BLaER1 (cell line): ENCODE measurements at regions not wholly inside any gene's neighbourhood (a gene's known extent, or its start where the extent isn't known, plus 50 kb on each side); places are given as distances from the start of the nearest gene placed in this dataset.

Source experiments
- H3K27ac ChIP-seq: shearing (Covaris generic); formaldehyde crosslinking; 2 replicates; pipeline ENCODE4 v1.8.1; 2022
- H3K27me3 ChIP-seq: shearing (Covaris generic); formaldehyde crosslinking; 2 replicates; pipeline ENCODE4 v1.8.1; 2022
- H3K36me3 ChIP-seq: shearing (Covaris generic); formaldehyde crosslinking; 2 replicates; pipeline ENCODE4 v1.8.1; 2022
- H3K4me1 ChIP-seq: shearing (Covaris generic); formaldehyde crosslinking; 2 replicates; pipeline ENCODE4 v1.8.1; 2022
- H3K4me2 ChIP-seq: shearing (Covaris generic); formaldehyde crosslinking; 2 replicates; pipeline ENCODE4 v1.8.1; 2022
- H3K4me3 ChIP-seq: shearing (Covaris generic); formaldehyde crosslinking; 2 replicates; pipeline ENCODE4 v1.8.1; 2022
- H3K9ac ChIP-seq: shearing (Covaris generic); formaldehyde crosslinking; 2 replicates; pipeline ENCODE4 v1.8.1; 2022
- H3K9me3 ChIP-seq: shearing (Covaris generic); formaldehyde crosslinking; 2 replicates; pipeline ENCODE4 v1.8.1; 2022
- H4K20me1 ChIP-seq: shearing (Covaris generic); formaldehyde crosslinking; 2 replicates; pipeline ENCODE4 v1.8.1; 2022
- Cebpa-rat ChIP-seq: shearing (Covaris generic); IDR thresholded peaks from 2 replicates; pipeline ENCODE4 v1.8.1; 2022

DNA sequence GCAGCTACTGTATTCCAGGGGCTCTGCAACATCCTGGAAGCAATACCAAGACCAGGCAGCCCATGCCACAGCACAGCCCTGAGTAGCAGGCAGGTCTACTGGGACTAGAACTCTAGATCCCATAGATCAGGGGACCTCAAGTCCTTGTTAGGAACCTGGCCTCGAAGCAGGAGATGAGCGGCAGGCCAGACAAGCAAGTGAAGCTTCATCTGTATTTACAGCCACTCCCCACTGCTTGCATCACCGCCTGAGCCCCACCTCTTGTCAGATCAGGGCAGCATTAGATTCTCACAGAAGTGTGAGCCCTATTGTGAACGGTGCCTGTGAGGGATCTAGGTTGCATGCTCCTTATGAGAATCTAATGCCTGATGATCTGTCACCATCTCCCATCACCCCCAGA is 295.7 kb upstream of the TNRC6C start:
- H3K9me3 ChIP-seq: peaks cover 19% of the 10 kb centered on the region
- H3K4me3 ChIP-seq: no peak overlapping the region
- no peaks in the 10 kb centered on the region for H3K36me3 ChIP-seq
- TF ChIP-seq Cebpa-rat: no peak
- no peak overlapping the region for H3K4me2 ChIP-seq
- H3K4me1 ChIP-seq: peaks cover 19% of the 10 kb centered on the region
- no peaks in the 10 kb centered on the region for H4K20me1 ChIP-seq
- no peaks in the 10 kb centered on the region for H3K27me3 ChIP-seq
- no peak overlapping the region for H3K27ac ChIP-seq
- no peak overlapping the region for H3K9ac ChIP-seq

DNA sequence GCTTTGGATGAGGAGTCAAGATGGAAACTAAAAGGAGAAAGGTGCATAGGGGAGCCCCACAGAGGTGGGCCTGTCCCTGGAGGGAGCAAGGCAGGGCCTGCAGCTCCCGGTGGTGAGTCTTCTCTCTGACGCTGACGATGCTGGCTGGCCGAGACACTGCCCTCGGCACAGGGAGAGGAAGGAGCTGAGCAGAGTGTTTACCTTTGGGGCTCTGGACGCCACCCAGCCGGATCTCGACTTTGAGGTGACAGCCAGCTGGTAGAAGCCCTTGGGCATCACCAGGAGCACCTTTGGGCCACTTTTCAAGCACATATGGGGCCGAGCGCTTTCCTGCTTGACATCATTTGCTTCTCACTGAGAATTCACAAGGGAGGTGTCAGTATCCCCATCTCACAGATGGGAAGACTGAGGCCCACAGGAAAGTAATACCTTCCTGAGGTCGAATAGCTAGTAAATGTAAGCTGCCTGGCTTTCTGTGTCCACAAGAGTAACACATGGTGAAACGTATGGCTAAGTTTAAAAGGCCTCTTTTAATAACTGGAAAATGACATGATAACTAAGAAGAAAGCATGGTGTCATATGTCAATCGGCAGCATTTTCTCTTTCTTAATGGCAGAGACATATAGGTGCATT is 294.3 kb upstream of the TNRC6C start:
- H3K36me3 ChIP-seq: no peaks in the 10 kb centered on the region

DNA sequence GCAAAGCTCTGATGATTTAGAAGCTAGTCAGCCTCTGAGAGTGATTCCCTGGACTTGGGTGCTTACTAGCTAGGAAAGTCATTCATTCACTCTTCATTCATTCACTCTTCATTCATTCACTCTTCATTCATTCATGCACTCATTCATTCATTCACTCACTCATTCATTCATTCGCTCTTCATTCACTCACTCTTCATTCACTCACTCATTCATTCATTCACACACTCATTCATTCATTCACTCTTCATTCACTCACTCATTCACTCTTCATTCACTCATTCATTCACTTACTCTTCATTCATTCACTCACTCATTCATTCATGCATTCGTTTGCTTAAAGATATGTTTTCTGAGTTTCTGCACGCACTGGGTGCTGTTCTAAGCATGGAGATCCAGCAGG is 292.7 kb upstream of the TNRC6C start:
- H3K27me3 ChIP-seq: no peaks in the 10 kb centered on the region
- H3K27ac ChIP-seq: no peak overlapping the region; the same call in 1 of the 2 replicates
- H3K4me2 ChIP-seq: peak overlapping the region; percentile 85
- H4K20me1 ChIP-seq: no peaks in the 10 kb centered on the region
- H3K4me1 ChIP-seq: peaks cover 32% of the 10 kb centered on the region
- TF ChIP-seq Cebpa-rat: no peak
- peaks cover 9% of the 10 kb centered on the region; the same call in 1 of the 2 replicates for H3K9me3 ChIP-seq
- H3K9ac ChIP-seq: no peak overlapping the region
- H3K36me3 ChIP-seq: no peaks in the 10 kb centered on the region
- no peak overlapping the region for H3K4me3 ChIP-seq

More for the DNA sequence above, 294.3 kb upstream of the TNRC6C start:
- peaks cover 9% of the 10 kb centered on the region; the same call in 1 of the 2 replicates for H3K9me3 ChIP-seq
- no peaks in the 10 kb centered on the region for H3K27me3 ChIP-seq
- H3K9ac ChIP-seq: no peak overlapping the region
- TF ChIP-seq Cebpa-rat: no peak
- no peak overlapping the region for H3K4me2 ChIP-seq
- no peak overlapping the region for H3K4me3 ChIP-seq
- peaks cover 32% of the 10 kb centered on the region for H3K4me1 ChIP-seq
- no peaks in the 10 kb centered on the region for H4K20me1 ChIP-seq
- no peak overlapping the region for H3K27ac ChIP-seq

DNA sequence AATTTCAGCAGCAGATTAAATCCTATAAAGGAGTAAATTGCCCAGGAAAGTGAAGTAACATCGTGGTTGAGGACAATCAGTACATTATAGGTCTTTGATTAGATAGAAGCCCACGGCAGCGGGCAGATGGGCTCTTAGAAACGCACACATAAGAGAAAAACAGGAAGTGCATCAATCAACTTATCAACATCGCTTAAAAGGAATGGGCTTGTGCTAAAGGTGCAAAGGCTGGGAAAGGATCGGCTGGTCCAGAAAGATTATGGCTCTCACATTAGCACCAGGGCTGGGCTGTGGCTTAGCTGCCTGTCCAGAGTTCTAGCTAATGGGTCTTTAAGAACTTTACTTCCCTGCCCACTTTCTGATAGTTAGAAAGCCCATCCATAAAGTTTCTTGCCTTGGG is 292.0 kb upstream of the TNRC6C start:
- Histone ChIP-seq H3K4me1 (peaks cover 32% of the 10 kb centered on the region), H3K4me3 (peak overlapping the region; percentile 58; the same call in 1 of the 2 replicates), H3K27me3 (no peaks in the 10 kb centered on the region), H3K27ac (peak overlapping the region; percentile 79), H3K9ac (peak overlapping the region; percentile 61; the same call in 1 of the 2 replicates), H3K9me3 (peaks cover 9% of the 10 kb centered on the region; the same call in 1 of the 2 replicates), H3K4me2 (peak overlapping the region; percentile 85), H3K36me3 (no peaks in the 10 kb centered on the region), H4K20me1 (no peaks in the 10 kb centered on the region)
- no peak for TF ChIP-seq Cebpa-rat

DNA sequence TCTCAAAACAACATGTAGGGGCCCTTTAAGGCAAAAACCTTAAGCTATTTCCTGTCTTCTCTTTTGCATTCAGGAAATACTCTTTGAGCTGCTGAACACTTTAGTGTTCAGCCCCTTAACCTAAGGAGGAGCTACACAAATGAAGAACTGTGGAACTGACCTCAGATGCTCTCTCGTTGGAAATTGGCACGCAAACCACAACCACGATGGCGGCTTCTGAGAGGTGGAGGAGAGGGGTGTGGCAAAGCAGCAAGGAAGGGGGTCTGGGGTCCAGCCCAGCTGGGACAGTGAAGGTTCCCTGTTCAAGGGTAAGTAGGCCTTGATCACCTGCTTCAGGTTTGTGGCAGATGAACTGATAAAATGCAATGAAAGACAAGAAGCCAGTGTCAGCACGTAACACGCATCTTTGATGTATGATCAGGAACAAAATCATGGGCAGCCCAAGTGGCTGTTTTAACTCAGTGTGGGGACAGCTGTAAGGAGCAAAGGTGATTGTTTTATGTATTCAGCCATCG is 291.6 kb upstream of the TNRC6C start:
- Histone ChIP-seq H3K36me3 (no peaks in the 10 kb centered on the region), H3K27ac (peak overlapping the region; percentile 79), H3K9me3 (peaks cover 9% of the 10 kb centered on the region; the same call in 1 of the 2 replicates), H3K4me2 (peak overlapping the region; percentile 85), H3K27me3 (no peaks in the 10 kb centered on the region), H4K20me1 (no peaks in the 10 kb centered on the region), H3K4me1 (peaks cover 32% of the 10 kb centered on the region), H3K4me3 (peak overlapping the region; percentile 58), H3K9ac (peak overlapping the region; percentile 61; the same call in 1 of the 2 replicates)
- TF ChIP-seq Cebpa-rat: no peak

DNA sequence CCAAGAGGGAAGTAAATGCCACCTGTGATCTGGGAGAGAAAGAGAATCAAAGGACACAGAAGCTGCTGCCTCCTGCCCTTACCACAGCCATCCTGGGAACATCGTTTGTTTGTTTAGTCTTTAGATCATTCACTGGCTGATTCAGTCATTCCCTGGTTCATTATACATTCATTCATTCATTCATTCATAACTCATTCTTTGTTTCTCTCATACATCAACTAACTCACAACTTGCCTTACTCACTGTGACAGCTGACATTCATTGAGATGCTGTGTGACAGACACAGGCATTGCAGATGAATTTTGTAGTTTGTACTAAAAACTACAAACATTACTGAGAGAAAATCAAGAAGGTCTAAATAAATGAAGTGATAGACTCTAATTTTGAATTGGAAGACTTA is 291.0 kb upstream of the TNRC6C start:
- Histone ChIP-seq H3K4me2 (peak overlapping the region; percentile 85), H3K4me1 (peaks cover 32% of the 10 kb centered on the region), H3K4me3 (peak overlapping the region; percentile 58), H4K20me1 (no peaks in the 10 kb centered on the region), H3K9me3 (peaks cover 9% of the 10 kb centered on the region; the same call in 1 of the 2 replicates), H3K27ac (peak overlapping the region; percentile 79), H3K9ac (peak overlapping the region; percentile 61; the same call in 1 of the 2 replicates), H3K36me3 (no peaks in the 10 kb centered on the region), H3K27me3 (no peaks in the 10 kb centered on the region)
- TF ChIP-seq Cebpa-rat: no peak

DNA sequence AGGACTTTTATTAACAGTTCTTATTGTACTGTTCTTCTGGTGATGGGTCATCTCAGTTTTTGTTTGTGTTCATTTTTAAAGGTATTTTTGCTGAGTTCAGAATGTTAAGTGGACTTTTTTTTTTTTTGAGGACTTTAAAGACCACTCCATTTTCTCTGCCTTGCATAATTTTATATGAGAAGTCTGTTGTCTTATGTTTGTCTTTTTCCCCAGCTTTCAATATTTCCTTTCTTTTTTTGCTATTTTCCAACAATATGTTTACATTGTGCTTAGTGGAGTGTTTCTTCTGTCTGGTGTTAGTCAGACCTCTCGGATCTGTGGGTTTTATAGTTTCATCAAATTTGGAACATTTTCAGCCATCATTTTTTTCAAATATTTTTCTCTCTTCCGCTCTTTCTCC is 290.0 kb upstream of the TNRC6C start:
- H3K4me1 ChIP-seq: peaks cover 32% of the 10 kb centered on the region
- peaks cover 11% of the 10 kb centered on the region; the same call in 1 of the 2 replicates for H3K9me3 ChIP-seq
- no peak for TF ChIP-seq Cebpa-rat
- H3K27ac ChIP-seq: no peak overlapping the region
- no peaks in the 10 kb centered on the region for H3K27me3 ChIP-seq
- H3K4me2 ChIP-seq: no peak overlapping the region
- no peaks in the 10 kb centered on the region for H4K20me1 ChIP-seq
- H3K9ac ChIP-seq: no peak overlapping the region
- no peaks in the 10 kb centered on the region for H3K36me3 ChIP-seq
- H3K4me3 ChIP-seq: no peak overlapping the region

- Histone ChIP-seq H3K4me2 (no peak overlapping the region), H3K9ac (no peak overlapping the region), H3K36me3 (no peaks in the 10 kb centered on the region), H3K9me3 (peaks cover 11% of the 10 kb centered on the region; the same call in 1 of the 2 replicates), H3K27ac (no peak overlapping the region), H4K20me1 (no peaks in the 10 kb centered on the region), H3K4me3 (no peak overlapping the region), H3K4me1 (peaks cover 32% of the 10 kb centered on the region), H3K27me3 (no peaks in the 10 kb centered on the region)
- TF ChIP-seq Cebpa-rat: no peak
Observed at GRCh38 chr17:77670173-77670572, 288.3 kb upstream of the TNRC6C start.

- Histone ChIP-seq H3K9me3 (peaks cover 6% of the 10 kb centered on the region; the same call in 1 of the 2 replicates), H3K9ac (no peak overlapping the region), H3K4me2 (no peak overlapping the region), H4K20me1 (no peaks in the 10 kb centered on the region), H3K27me3 (no peaks in the 10 kb centered on the region), H3K4me3 (no peak overlapping the region), H3K4me1 (no peaks in the 10 kb centered on the region), H3K36me3 (no peaks in the 10 kb centered on the region), H3K27ac (no peak overlapping the region)
- TF ChIP-seq Cebpa-rat: no peak
Observed at GRCh38 chr17:77674358-77674757, 284.1 kb upstream of the TNRC6C start.

DNA sequence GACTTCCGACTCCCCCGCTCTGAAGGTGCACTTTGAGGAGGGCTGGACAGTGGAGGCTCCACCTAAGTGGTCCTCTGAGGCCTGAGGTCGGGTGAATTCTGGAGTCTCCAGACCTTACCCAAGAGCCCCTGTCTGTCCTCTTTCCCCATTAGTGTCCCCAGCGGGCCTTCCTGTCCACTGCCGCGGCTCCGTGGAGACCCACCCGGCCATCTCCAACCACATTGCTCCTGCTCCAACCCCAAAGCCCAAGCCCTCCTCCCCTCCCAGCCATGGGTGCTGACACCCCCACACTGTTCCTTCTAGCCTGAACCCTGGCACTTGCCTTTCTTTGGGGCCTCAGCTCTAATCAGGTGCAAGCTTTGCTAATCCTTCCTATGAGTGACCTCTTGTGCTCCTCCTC is 283.1 kb upstream of the TNRC6C start:
- Histone ChIP-seq H3K4me2 (no peak overlapping the region), H3K27me3 (no peaks in the 10 kb centered on the region), H3K9me3 (0 out of 2 replicates have a peak, but pooled peaks cover 6% of the 10 kb centered on the region), H3K27ac (no peak overlapping the region), H3K36me3 (no peaks in the 10 kb centered on the region), H4K20me1 (no peaks in the 10 kb centered on the region), H3K9ac (no peak overlapping the region), H3K4me3 (no peak overlapping the region), H3K4me1 (no peaks in the 10 kb centered on the region)
- no peak for TF ChIP-seq Cebpa-rat
